Central memory CD8-positive, alpha-beta T cell (primary cell): ENCODE measurements at regions not wholly inside any gene's neighbourhood (a gene's known extent, or its start where the extent isn't known, plus 50 kb on each side); places are given as distances from the start of the nearest gene placed in this dataset.
"Not testable (repeated sequence)": the region's sequence is repeated elsewhere in the genome, so short reads cannot be mapped to it uniquely, and the experiment has no call there.

Experiments used
- ATAC-seq: fragments of 150-1000 bp; cut with Tn5 transposase; replicated peaks from 2 replicates; pipeline ENCODE4 v1.10.0; 2022; ENCODE audit warnings: mild to moderate bottlenecking, moderate FRiP score, moderate number of reproducible peaks; ENCODE audit not compliant: poor library complexity, severe bottlenecking; ENCODE audit errors: extremely low read depth
- DNase-seq, 2 donors: peaks; one replicate each; pipeline ENCODE4 v3.0.0; 2021; ENCODE audit warnings: low spot score in 2 of 2
- H3K27ac Mint-ChIP-seq: one replicate; pipeline ENCODE4 v1.8.0; 2022; ENCODE audit warnings: low read depth, mild to moderate bottlenecking, moderate library complexity, mixed read lengths
- H3K27me3 Mint-ChIP-seq: one replicate; pipeline ENCODE4 v1.8.0; 2022; ENCODE audit warnings: mixed read lengths
- H3K36me3 Mint-ChIP-seq: one replicate; pipeline ENCODE4 v1.8.0; 2022; ENCODE audit warnings: mild to moderate bottlenecking, moderate library complexity, mixed read lengths; ENCODE audit not compliant: insufficient read depth
- H3K4me1 Mint-ChIP-seq: one replicate; pipeline ENCODE4 v1.8.0; 2022; ENCODE audit warnings: mixed read lengths
- H3K4me3 Mint-ChIP-seq: one replicate; pipeline ENCODE4 v1.8.0; 2022; ENCODE audit warnings: mild to moderate bottlenecking, moderate library complexity, mixed read lengths
- H3K9me3 Mint-ChIP-seq: one replicate; pipeline ENCODE4 v1.8.0; 2022; ENCODE audit warnings: mixed read lengths

GRCh38 chr21:35528116-35529042, 479.3 kb upstream of the RUNX1 start:
- H3K27ac Mint-ChIP-seq, result peak overlapping the region; percentile 90
- H3K27me3 Mint-ChIP-seq, result no peaks in the 10 kb centered on the region
- peaks cover 33% of the 10 kb centered on the region for H3K4me1 Mint-ChIP-seq
- peak in 1 of 2 donors; percentile 10 for DNase-seq
- H3K4me3 Mint-ChIP-seq, result peak overlapping the region; percentile 79
- H3K9me3 Mint-ChIP-seq, result no peaks in the 10 kb centered on the region
- H3K36me3 Mint-ChIP-seq, result no peaks in the 10 kb centered on the region
- peak; percentile 57 for ATAC-seq

GRCh38 chr21:35527358-35527757, 478.3 kb upstream of the RUNX1 start:
- H3K9me3 Mint-ChIP-seq, result no peaks in the 10 kb centered on the region
- peak overlapping the region; percentile 79 for H3K4me3 Mint-ChIP-seq
- H3K27me3 Mint-ChIP-seq, result no peaks in the 10 kb centered on the region

GRCh38 chr21:35525443-35525842, 476.3 kb upstream of the RUNX1 start:
- ATAC-seq (no peak), DNase-seq (no peak)
- peak overlapping the region; percentile 47 for H3K27ac Mint-ChIP-seq
- H3K4me1 Mint-ChIP-seq, result peaks cover 33% of the 10 kb centered on the region
- no peaks in the 10 kb centered on the region for H3K9me3 Mint-ChIP-seq
- no peaks in the 10 kb centered on the region for H3K36me3 Mint-ChIP-seq
- H3K4me3 Mint-ChIP-seq, result no peak overlapping the region
- H3K27me3 Mint-ChIP-seq, result no peaks in the 10 kb centered on the region

More at GRCh38 chr21:35527358-35527757, 478.3 kb upstream of the RUNX1 start:
- Mint-ChIP-seq H3K4me1 (peaks cover 33% of the 10 kb centered on the region), H3K36me3 (no peaks in the 10 kb centered on the region), H3K27ac (no peak overlapping the region)
- ATAC-seq, result no peak
- DNase-seq, result no peak

- Mint-ChIP-seq H3K27ac (no peak overlapping the region), H3K36me3 (no peaks in the 10 kb centered on the region), H3K4me1 (peaks cover 13% of the 10 kb centered on the region), H3K9me3 (no peaks in the 10 kb centered on the region), H3K4me3 (no peak overlapping the region), H3K27me3 (peaks cover 13% of the 10 kb centered on the region)
- no peak for ATAC-seq
- no peak for DNase-seq
These were observed 472.9 kb upstream of the RUNX1 start for GRCh38 chr21:35521852-35522505.

GRCh38 chr21:35521293-35521692, 472.2 kb upstream of the RUNX1 start:
- H3K4me1 Mint-ChIP-seq, result peaks cover 13% of the 10 kb centered on the region
- no peak overlapping the region for H3K27ac Mint-ChIP-seq
- DNase-seq (no peak), ATAC-seq (no peak)
- peaks cover 13% of the 10 kb centered on the region for H3K27me3 Mint-ChIP-seq
- no peak overlapping the region for H3K4me3 Mint-ChIP-seq
- H3K9me3 Mint-ChIP-seq, result no peaks in the 10 kb centered on the region
- no peaks in the 10 kb centered on the region for H3K36me3 Mint-ChIP-seq

GRCh38 chr21:35520856-35521255, 471.8 kb upstream of the RUNX1 start:
- DNase-seq (no peak), ATAC-seq (no peak)
- Mint-ChIP-seq H3K36me3 (no peaks in the 10 kb centered on the region), H3K4me3 (no peak overlapping the region), H3K27ac (no peak overlapping the region), H3K9me3 (no peaks in the 10 kb centered on the region), H3K27me3 (peaks cover 13% of the 10 kb centered on the region), H3K4me1 (peaks cover 12% of the 10 kb centered on the region)

- H3K27ac Mint-ChIP-seq, result no peak overlapping the region
- H3K36me3 Mint-ChIP-seq, result no peaks in the 10 kb centered on the region
- DNase-seq, result no peak
- peaks cover 17% of the 10 kb centered on the region for H3K27me3 Mint-ChIP-seq
- H3K4me1 Mint-ChIP-seq, result peaks cover 6% of the 10 kb centered on the region
- H3K4me3 Mint-ChIP-seq, result no peak overlapping the region
- ATAC-seq, result no peak
- no peaks in the 10 kb centered on the region for H3K9me3 Mint-ChIP-seq
These were observed 471.2 kb upstream of the RUNX1 start for GRCh38 chr21:35520302-35520701.

GRCh38 chr21:35517865-35518264, 468.8 kb upstream of the RUNX1 start:
- no peaks in the 10 kb centered on the region for H3K36me3 Mint-ChIP-seq
- no peak for ATAC-seq
- no peak for DNase-seq
- no peaks in the 10 kb centered on the region for H3K4me1 Mint-ChIP-seq
- H3K27me3 Mint-ChIP-seq, result peaks cover 41% of the 10 kb centered on the region
- H3K27ac Mint-ChIP-seq, result no peak overlapping the region
- no peak overlapping the region for H3K4me3 Mint-ChIP-seq
- no peaks in the 10 kb centered on the region for H3K9me3 Mint-ChIP-seq

GRCh38 chr21:35516292-35516691, 467.2 kb upstream of the RUNX1 start:
- ATAC-seq, H3K36me3 Mint-ChIP-seq, H3K4me3 Mint-ChIP-seq, H3K9me3 Mint-ChIP-seq, H3K4me1 Mint-ChIP-seq, DNase-seq, H3K27ac Mint-ChIP-seq: not testable (repeated sequence)
- peaks cover 54% of the 10 kb centered on the region for H3K27me3 Mint-ChIP-seq

- Mint-ChIP-seq H3K9me3 (no peaks in the 10 kb centered on the region), H3K27me3 (peaks cover 75% of the 10 kb centered on the region), H3K4me3 (no peak overlapping the region), H3K36me3 (no peaks in the 10 kb centered on the region), H3K4me1 (peaks cover 5% of the 10 kb centered on the region), H3K27ac (no peak overlapping the region)
- ATAC-seq, result no peak
- no peak for DNase-seq
These were observed 463.2 kb upstream of the RUNX1 start for GRCh38 chr21:35512346-35512745.

GRCh38 chr21:35511696-35512162, 462.6 kb upstream of the RUNX1 start:
- H3K36me3 Mint-ChIP-seq, result no peaks in the 10 kb centered on the region
- peaks cover 5% of the 10 kb centered on the region for H3K4me1 Mint-ChIP-seq
- no peak overlapping the region for H3K27ac Mint-ChIP-seq
- DNase-seq, result no peak
- no peaks in the 10 kb centered on the region for H3K9me3 Mint-ChIP-seq
- no peak overlapping the region for H3K4me3 Mint-ChIP-seq
- no peak for ATAC-seq
- H3K27me3 Mint-ChIP-seq, result peaks cover 81% of the 10 kb centered on the region

GRCh38 chr21:35510957-35511695, 462.0 kb upstream of the RUNX1 start:
- Mint-ChIP-seq H3K9me3 (no peaks in the 10 kb centered on the region), H3K27ac (no peak overlapping the region), H3K4me3 (no peak overlapping the region), H3K27me3 (peaks cover 87% of the 10 kb centered on the region), H3K4me1 (peaks cover 5% of the 10 kb centered on the region), H3K36me3 (no peaks in the 10 kb centered on the region)
- DNase-seq (no peak), ATAC-seq (no peak)
